Loucy (cell line): ENCODE measurements at regions not wholly inside any gene's neighbourhood (a gene's known extent, or its start where the extent isn't known, plus 50 kb on each side); places are given as distances from the start of the nearest gene placed in this dataset.
A peak's percentile ranks its signal among the peaks of the same experiment; 100 is the strongest.

ENCODE experiments used
- H2AFZ ChIP-seq: fragments of 200-600 bp; sonication (generic); 2 replicates; pipeline ENCODE4 v1.6.0; 2016; ENCODE audit warnings: antibody characterized with exemption, mild to moderate bottlenecking, low read length, moderate library complexity
- H3F3A ChIP-seq: fragments of 200-600 bp; 2 replicates; pipeline ENCODE4 v1.6.0; 2016; ENCODE audit warnings: antibody characterized with exemption, low read depth, mild to moderate bottlenecking
- H3K27me3 ChIP-seq: fragments of 200-600 bp; sonication (generic); 2 replicates; pipeline ENCODE4 v1.6.1; 2014; ENCODE audit warnings: low read length, mild to moderate bottlenecking; ENCODE audit not compliant: insufficient read depth, poor library complexity, severe bottlenecking
- H3K36me3 ChIP-seq: fragments of 200-600 bp; sonication (generic); 2 replicates; pipeline ENCODE4 v1.6.1; 2016; ENCODE audit warnings: low read length; ENCODE audit not compliant: insufficient read depth
- H3K4me1 ChIP-seq: fragments of 200-600 bp; sonication (generic); 2 replicates; pipeline ENCODE4 v1.5.1; 2014; ENCODE audit warnings: low read length, mild to moderate bottlenecking; ENCODE audit not compliant: insufficient read depth, poor library complexity, severe bottlenecking
- H3K4me2 ChIP-seq: fragments of 200-600 bp; sonication (generic); 2 replicates; pipeline ENCODE4 v1.6.0; 2014; ENCODE audit warnings: antibody characterized with exemption, low read length, low read depth, mild to moderate bottlenecking; ENCODE audit not compliant: poor library complexity, severe bottlenecking
- H3K4me3 ChIP-seq: fragments of 200-600 bp; sonication (generic); 2 replicates; pipeline ENCODE4 v1.5.1; 2014; ENCODE audit warnings: low read length, mild to moderate bottlenecking, mixed read lengths; ENCODE audit not compliant: poor library complexity, severe bottlenecking
- H3K79me2 ChIP-seq: fragments of 200-600 bp; sonication (generic); 2 replicates; pipeline ENCODE4 v1.6.1; 2014; ENCODE audit warnings: low read length; ENCODE audit not compliant: insufficient read depth
- H3K9ac ChIP-seq: fragments of 200-600 bp; sonication (generic); 2 replicates; pipeline ENCODE4 v1.6.0; 2014; ENCODE audit warnings: mild to moderate bottlenecking, low read depth, low read length, moderate library complexity; ENCODE audit not compliant: poor library complexity, severe bottlenecking
- H3K9me2 ChIP-seq: fragments of 200-600 bp; sonication (generic); replicated peaks from 2 replicates; pipeline ENCODE4 v1.6.1; 2016; ENCODE audit warnings: low read depth, low read length, mixed read lengths
- H3K9me3 ChIP-seq: fragments of 200-600 bp; sonication (generic); 2 replicates; pipeline ENCODE4 v1.6.1; 2014; ENCODE audit warnings: mild to moderate bottlenecking, antibody characterized with exemption, low read length, low read depth; ENCODE audit not compliant: insufficient read depth
- H4K20me1 ChIP-seq: fragments of 200-600 bp; sonication (generic); 2 replicates; pipeline ENCODE4 v1.6.0; 2014; ENCODE audit warnings: antibody characterized with exemption, low read length, mild to moderate bottlenecking; ENCODE audit not compliant: insufficient read depth, poor library complexity, severe bottlenecking
- CTCF ChIP-seq: fragments of 200-600 bp; sonication (generic); conservative IDR thresholded peaks from 2 replicates; pipeline ENCODE4 v1.5.1; 2014; ENCODE audit warnings: mild to moderate bottlenecking, antibody characterized with exemption, low read length
- EZH2phosphoT487 ChIP-seq: fragments of 200-600 bp; IDR thresholded peaks from 2 replicates; pipeline ENCODE4 v1.6.1; 2018; ENCODE audit warnings: antibody characterized with exemption, mild to moderate bottlenecking, moderate library complexity, borderline replicate concordance

- H3K9me2 ChIP-seq = no peaks in the 10 kb centered on the region
- H2AFZ ChIP-seq = no peak overlapping the region
- no peaks in the 10 kb centered on the region for H4K20me1 ChIP-seq
- H3K4me1 ChIP-seq = no peaks in the 10 kb centered on the region
- H3K4me2 ChIP-seq = no peak overlapping the region
- no peak overlapping the region for H3K4me3 ChIP-seq
- TF ChIP-seq CTCF (peak; percentile 39), EZH2phosphoT487 (no peak)
- no peaks in the 10 kb centered on the region for H3K79me2 ChIP-seq
- H3K27me3 ChIP-seq = no peaks in the 10 kb centered on the region
- 0 out of 2 replicates have a peak, but pooled peaks cover under 1% of the 10 kb centered on the region for H3K9me3 ChIP-seq
- no peak overlapping the region for H3K9ac ChIP-seq
- no peaks in the 10 kb centered on the region; the same call in 1 of the 2 replicates for H3K36me3 ChIP-seq
- no peaks in the 10 kb centered on the region for H3F3A ChIP-seq
These were observed 81.6 kb upstream of the IRF2BP2 start for GRCh38 chr1:234691567-234691966.

- H3K4me2 ChIP-seq = no peak overlapping the region
- H3K27me3 ChIP-seq = no peaks in the 10 kb centered on the region
These were observed 80.9 kb upstream of the IRF2BP2 start for GRCh38 chr1:234690872-234691271.

GRCh38 chr1:234689236-234689635 is 79.3 kb upstream of the IRF2BP2 start:
- Histone ChIP-seq H3K4me1 (no peaks in the 10 kb centered on the region), H3K79me2 (no peaks in the 10 kb centered on the region), H2AFZ (no peak overlapping the region), H3K27me3 (no peaks in the 10 kb centered on the region), H3K9me2 (no peaks in the 10 kb centered on the region), H3K9me3 (0 out of 2 replicates have a peak, but pooled peaks cover 6% of the 10 kb centered on the region), H3K4me2 (no peak overlapping the region), H3K36me3 (no peaks in the 10 kb centered on the region; the same call in 1 of the 2 replicates), H3K4me3 (no peak overlapping the region), H3K9ac (no peak overlapping the region), H4K20me1 (no peaks in the 10 kb centered on the region), H3F3A (no peaks in the 10 kb centered on the region)
- TF ChIP-seq EZH2phosphoT487 = no peak
- no peak for TF ChIP-seq CTCF

More at GRCh38 chr1:234690872-234691271, 80.9 kb upstream of the IRF2BP2 start:
- Histone ChIP-seq H3K9me2 (no peaks in the 10 kb centered on the region), H4K20me1 (no peaks in the 10 kb centered on the region), H3K79me2 (no peaks in the 10 kb centered on the region), H3K4me1 (no peaks in the 10 kb centered on the region), H2AFZ (no peak overlapping the region), H3K9ac (no peak overlapping the region), H3F3A (no peaks in the 10 kb centered on the region), H3K9me3 (0 out of 2 replicates have a peak, but pooled peaks cover 6% of the 10 kb centered on the region), H3K36me3 (no peaks in the 10 kb centered on the region; the same call in 1 of the 2 replicates), H3K4me3 (no peak overlapping the region)
- TF ChIP-seq CTCF (no peak), EZH2phosphoT487 (no peak)
